ENCODE measurements at regions not wholly inside any gene's neighbourhood (a gene's known extent, or its start where the extent isn't known, plus 50 kb on each side); places are given as distances from the start of the nearest gene placed in this dataset.

- H3K4me3 ChIP-seq (ENCODE audit: low read depth, low read length) = no peak overlapping the region
- TF ChIP-seq CTCF (IDR thresholded peaks at IDR 0.05; ENCODE audit: borderline replicate concordance, insufficient read depth, low read depth, low read length) = no peak
Observed at GRCh38 chr2:124967325-124967724, 942.2 kb downstream of the CNTNAP5 start.

GRCh38 chr2:124970030-124970429 lies 944.9 kb downstream of the CNTNAP5 start:
- no peak overlapping the region for H3K4me3 ChIP-seq (ENCODE audit: low read depth, low read length)
- no peak for TF ChIP-seq CTCF (IDR thresholded peaks at IDR 0.05; ENCODE audit: borderline replicate concordance, insufficient read depth, low read depth, low read length)

- no peak overlapping the region for H3K4me3 ChIP-seq (ENCODE audit: low read depth, low read length)
- TF ChIP-seq CTCF (IDR thresholded peaks at IDR 0.05; ENCODE audit: borderline replicate concordance, insufficient read depth, low read depth, low read length) = no peak
Observed at GRCh38 chr2:124973396-124973795, 948.3 kb downstream of the CNTNAP5 start.

- TF ChIP-seq CTCF (IDR thresholded peaks at IDR 0.05; ENCODE audit: borderline replicate concordance, insufficient read depth, low read depth, low read length) = no peak
- no peak overlapping the region for H3K4me3 ChIP-seq (ENCODE audit: low read depth, low read length)
Observed at GRCh38 chr2:124975224-124975623, 950.1 kb downstream of the CNTNAP5 start.

GRCh38 chr2:124975648-124976047 lies 950.6 kb downstream of the CNTNAP5 start:
- TF ChIP-seq CTCF (IDR thresholded peaks at IDR 0.05; ENCODE audit: borderline replicate concordance, insufficient read depth, low read depth, low read length) = no peak

GRCh38 chr2:124978597-124978996 lies 953.5 kb downstream of the CNTNAP5 start:
- TF ChIP-seq CTCF (IDR thresholded peaks at IDR 0.05; ENCODE audit: borderline replicate concordance, insufficient read depth, low read depth, low read length) = no peak
- H3K4me3 ChIP-seq (ENCODE audit: low read depth, low read length) = no peak overlapping the region

More at GRCh38 chr2:124975648-124976047, 950.6 kb downstream of the CNTNAP5 start:
- H3K4me3 ChIP-seq (ENCODE audit: low read depth, low read length) = no peak overlapping the region

- no peak overlapping the region for H3K4me3 ChIP-seq (ENCODE audit: low read depth, low read length)
- TF ChIP-seq CTCF (IDR thresholded peaks at IDR 0.05; ENCODE audit: borderline replicate concordance, insufficient read depth, low read depth, low read length) = no peak
Observed at GRCh38 chr2:124983595-124983994, 958.5 kb downstream of the CNTNAP5 start.
